DND-41 (cell line): ENCODE measurements at regions not wholly inside any gene's neighbourhood (a gene's known extent, or its start where the extent isn't known, plus 50 kb on each side); places are given as distances from the start of the nearest gene placed in this dataset.

ENCODE experiments used
- EZH2 ChIP-seq: IDR thresholded peaks from 3 replicates; pipeline ENCODE4 v1.6.1; 2012; ENCODE audit warnings: borderline replicate concordance, low read depth, mild to moderate bottlenecking, moderate library complexity, low read length, inconsistent platforms; ENCODE audit not compliant: severe bottlenecking
- TF ChIP-seq, protein P1 (sequence below): IDR thresholded peaks from 2 replicates; pipeline ENCODE4 v1.5.1; 2012; ENCODE audit warnings: borderline replicate concordance, low read length, moderate library complexity, mild to moderate bottlenecking; ENCODE audit not compliant: poor library complexity, severe bottlenecking; ENCODE audit errors: extremely low read depth

DNA sequence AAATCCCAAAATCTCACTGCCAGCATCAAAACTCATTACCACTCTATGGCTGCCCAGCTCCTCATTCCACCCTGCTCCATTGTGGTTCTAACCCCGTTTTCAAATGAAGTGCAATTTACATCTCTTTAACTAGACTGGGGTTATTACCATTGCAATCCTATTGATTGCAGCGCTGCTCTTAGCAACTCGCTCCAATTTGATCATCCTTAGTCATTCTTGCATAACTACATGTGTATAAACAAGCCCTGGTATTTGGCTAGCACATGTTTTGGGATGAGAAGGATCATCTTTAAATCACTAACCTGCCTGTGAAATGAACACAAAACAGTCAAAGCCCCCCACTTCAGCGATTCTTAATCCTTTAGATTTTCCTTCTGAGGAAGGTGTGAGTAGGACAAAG, 340.1 kb upstream of the PPARGC1A start:
- TF ChIP-seq, protein P1, sequence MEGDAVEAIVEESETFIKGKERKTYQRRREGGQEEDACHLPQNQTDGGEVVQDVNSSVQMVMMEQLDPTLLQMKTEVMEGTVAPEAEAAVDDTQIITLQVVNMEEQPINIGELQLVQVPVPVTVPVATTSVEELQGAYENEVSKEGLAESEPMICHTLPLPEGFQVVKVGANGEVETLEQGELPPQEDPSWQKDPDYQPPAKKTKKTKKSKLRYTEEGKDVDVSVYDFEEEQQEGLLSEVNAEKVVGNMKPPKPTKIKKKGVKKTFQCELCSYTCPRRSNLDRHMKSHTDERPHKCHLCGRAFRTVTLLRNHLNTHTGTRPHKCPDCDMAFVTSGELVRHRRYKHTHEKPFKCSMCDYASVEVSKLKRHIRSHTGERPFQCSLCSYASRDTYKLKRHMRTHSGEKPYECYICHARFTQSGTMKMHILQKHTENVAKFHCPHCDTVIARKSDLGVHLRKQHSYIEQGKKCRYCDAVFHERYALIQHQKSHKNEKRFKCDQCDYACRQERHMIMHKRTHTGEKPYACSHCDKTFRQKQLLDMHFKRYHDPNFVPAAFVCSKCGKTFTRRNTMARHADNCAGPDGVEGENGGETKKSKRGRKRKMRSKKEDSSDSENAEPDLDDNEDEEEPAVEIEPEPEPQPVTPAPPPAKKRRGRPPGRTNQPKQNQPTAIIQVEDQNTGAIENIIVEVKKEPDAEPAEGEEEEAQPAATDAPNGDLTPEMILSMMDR: no peak
- no peak for TF ChIP-seq EZH2
